BE2C (cell line): ENCODE measurements at regions not wholly inside any gene's neighbourhood (a gene's known extent, or its start where the extent isn't known, plus 50 kb on each side); places are given as distances from the start of the nearest gene placed in this dataset.

Experiments
- DNase-seq: peaks from one replicate; pipeline ENCODE4 v3.0.0-alpha.2; 2020
- H3K27me3 ChIP-seq: fragments of 250-450 bp; sonication (Bioruptor Pico); 2 replicates; pipeline ENCODE4 v1.5.1; 2020; ENCODE audit warnings: mild to moderate bottlenecking
- H3K36me3 ChIP-seq: fragments of 250-450 bp; sonication (Bioruptor Pico); 2 replicates; pipeline ENCODE4 v1.5.1; 2020; ENCODE audit warnings: mild to moderate bottlenecking
- H3K4me1 ChIP-seq: fragments of 250-450 bp; sonication (Bioruptor Pico); 2 replicates; pipeline ENCODE4 v1.5.1; 2020
- H3K4me3 ChIP-seq: 2 replicates; pipeline ENCODE4 v1.5.1; 2011; ENCODE audit warnings: low read depth, low read length
- H3K9me3 ChIP-seq: fragments of 250-450 bp; sonication (Bioruptor Pico); 2 replicates; pipeline ENCODE4 v1.5.1; 2020
- CTCF ChIP-seq: IDR thresholded peaks from 2 replicates; pipeline ENCODE4 v1.5.1; 2012; ENCODE audit warnings: mild to moderate bottlenecking, low read depth, low read length

GRCh38 chr19:30663611-30664174 lies 291.5 kb downstream of the ZNF536 start:
- Histone ChIP-seq H3K4me3 (no peak overlapping the region), H3K4me1 (no peaks in the 10 kb centered on the region), H3K36me3 (no peaks in the 10 kb centered on the region), H3K27me3 (no peaks in the 10 kb centered on the region), H3K9me3 (no peaks in the 10 kb centered on the region)
- no peak for DNase-seq
- no peak for TF ChIP-seq CTCF

GRCh38 chr19:30662211-30662861 lies 290.2 kb downstream of the ZNF536 start:
- H3K4me1 ChIP-seq = no peaks in the 10 kb centered on the region
- no peaks in the 10 kb centered on the region for H3K9me3 ChIP-seq
- no peak for DNase-seq
- no peaks in the 10 kb centered on the region for H3K36me3 ChIP-seq
- TF ChIP-seq CTCF = no peak
- H3K27me3 ChIP-seq = no peaks in the 10 kb centered on the region
- no peak overlapping the region for H3K4me3 ChIP-seq

GRCh38 chr19:30659638-30660037 lies 287.5 kb downstream of the ZNF536 start:
- TF ChIP-seq CTCF = no peak
- Histone ChIP-seq H3K36me3 (no peaks in the 10 kb centered on the region), H3K4me3 (no peak overlapping the region), H3K27me3 (no peaks in the 10 kb centered on the region), H3K4me1 (no peaks in the 10 kb centered on the region), H3K9me3 (no peaks in the 10 kb centered on the region)
- no peak for DNase-seq

- no peak for DNase-seq
- Histone ChIP-seq H3K9me3 (no peaks in the 10 kb centered on the region), H3K4me3 (no peak overlapping the region), H3K4me1 (no peaks in the 10 kb centered on the region), H3K36me3 (no peaks in the 10 kb centered on the region), H3K27me3 (no peaks in the 10 kb centered on the region)
- TF ChIP-seq CTCF = no peak
Observed at GRCh38 chr19:30656520-30657100, 284.4 kb downstream of the ZNF536 start.

GRCh38 chr19:30653646-30654386 lies 281.6 kb downstream of the ZNF536 start:
- Histone ChIP-seq H3K36me3 (no peaks in the 10 kb centered on the region), H3K4me1 (no peaks in the 10 kb centered on the region), H3K4me3 (no peak overlapping the region), H3K27me3 (no peaks in the 10 kb centered on the region), H3K9me3 (no peaks in the 10 kb centered on the region)
- DNase-seq = no peak
- no peak for TF ChIP-seq CTCF
